ENCODE measurements at regions not wholly inside any gene's neighbourhood (a gene's known extent, or its start where the extent isn't known, plus 50 kb on each side); places are given as distances from the start of the nearest gene placed in this dataset.

DNA sequence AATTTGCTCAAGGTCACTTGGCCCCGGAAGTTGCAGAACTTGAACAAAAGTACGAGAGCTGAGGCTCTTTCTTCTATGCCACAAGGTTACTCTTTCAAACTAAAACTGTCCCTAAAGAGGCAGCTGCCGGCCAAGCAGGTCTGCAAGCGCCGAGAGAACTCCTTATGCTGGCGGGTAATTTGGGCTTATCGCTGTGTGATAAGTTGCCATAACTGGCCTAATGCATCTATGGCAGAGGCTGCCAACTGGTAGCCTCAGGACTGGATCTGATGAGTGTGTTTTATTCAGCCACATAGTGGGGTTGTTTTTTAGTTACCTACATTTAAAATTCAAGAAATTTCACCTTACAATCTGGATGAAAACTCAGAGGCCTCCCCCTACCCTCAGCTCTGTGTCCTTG is 68.1 kb upstream of the SPOCK1 start:
- in situ Hi-C loops (cut with HindIII; ENCODE audit: low sequenced_read_pairs): no loop called here
- no peak overlapping the region for H3K4me3 ChIP-seq (ENCODE audit: low read depth, low read length)
- DNase-seq (ENCODE audit: low read depth, low spot score): no peak
- TF ChIP-seq, protein P1, sequence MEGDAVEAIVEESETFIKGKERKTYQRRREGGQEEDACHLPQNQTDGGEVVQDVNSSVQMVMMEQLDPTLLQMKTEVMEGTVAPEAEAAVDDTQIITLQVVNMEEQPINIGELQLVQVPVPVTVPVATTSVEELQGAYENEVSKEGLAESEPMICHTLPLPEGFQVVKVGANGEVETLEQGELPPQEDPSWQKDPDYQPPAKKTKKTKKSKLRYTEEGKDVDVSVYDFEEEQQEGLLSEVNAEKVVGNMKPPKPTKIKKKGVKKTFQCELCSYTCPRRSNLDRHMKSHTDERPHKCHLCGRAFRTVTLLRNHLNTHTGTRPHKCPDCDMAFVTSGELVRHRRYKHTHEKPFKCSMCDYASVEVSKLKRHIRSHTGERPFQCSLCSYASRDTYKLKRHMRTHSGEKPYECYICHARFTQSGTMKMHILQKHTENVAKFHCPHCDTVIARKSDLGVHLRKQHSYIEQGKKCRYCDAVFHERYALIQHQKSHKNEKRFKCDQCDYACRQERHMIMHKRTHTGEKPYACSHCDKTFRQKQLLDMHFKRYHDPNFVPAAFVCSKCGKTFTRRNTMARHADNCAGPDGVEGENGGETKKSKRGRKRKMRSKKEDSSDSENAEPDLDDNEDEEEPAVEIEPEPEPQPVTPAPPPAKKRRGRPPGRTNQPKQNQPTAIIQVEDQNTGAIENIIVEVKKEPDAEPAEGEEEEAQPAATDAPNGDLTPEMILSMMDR (IDR thresholded peaks at IDR 0.05; ENCODE audit: low read depth, low read length): no peak

- H3K4me3 ChIP-seq (ENCODE audit: low read depth, low read length): no peak overlapping the region
- in situ Hi-C loops (cut with HindIII; ENCODE audit: low sequenced_read_pairs): no loop called here
- TF ChIP-seq, protein P1 (IDR thresholded peaks at IDR 0.05; ENCODE audit: low read depth, low read length): no peak
- no peak for DNase-seq (ENCODE audit: low read depth, low spot score)
Observed at GRCh38 chr5:137566780-137567179, 67.7 kb upstream of the SPOCK1 start.

- in situ Hi-C loops (cut with HindIII; ENCODE audit: low sequenced_read_pairs): no loop called here
- peak; percentile 12 for DNase-seq (ENCODE audit: low read depth, low spot score)
- TF ChIP-seq, protein P1 (IDR thresholded peaks at IDR 0.05; ENCODE audit: low read depth, low read length): no peak
- no peak overlapping the region for H3K4me3 ChIP-seq (ENCODE audit: low read depth, low read length)
Observed at GRCh38 chr5:137566118-137566541, 67.0 kb upstream of the SPOCK1 start.

DNA sequence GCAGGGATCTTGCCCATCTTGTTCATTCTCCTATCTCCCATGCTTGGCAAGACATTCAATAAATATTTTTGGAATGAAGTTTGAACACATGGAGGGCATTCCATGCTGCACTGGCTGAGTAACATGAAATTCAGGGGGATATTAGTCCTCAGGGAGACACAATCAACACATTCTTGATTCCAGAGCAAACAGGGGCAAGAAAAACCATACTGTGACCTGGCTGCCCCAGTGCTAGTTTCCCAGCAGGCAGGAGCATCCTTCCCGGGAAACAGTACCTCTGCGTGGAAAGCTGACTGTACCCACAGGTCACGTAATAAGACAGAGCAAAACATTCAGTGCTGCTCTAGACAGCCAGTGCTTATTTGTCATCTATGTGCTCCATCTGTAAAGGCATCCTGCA is 66.3 kb upstream of the SPOCK1 start:
- TF ChIP-seq, protein P1 (IDR thresholded peaks at IDR 0.05; ENCODE audit: low read depth, low read length): no peak
- DNase-seq (ENCODE audit: low read depth, low spot score): peak; percentile 26
- in situ Hi-C loops (cut with HindIII; ENCODE audit: low sequenced_read_pairs): no loop called here
- no peak overlapping the region for H3K4me3 ChIP-seq (ENCODE audit: low read depth, low read length)

DNA sequence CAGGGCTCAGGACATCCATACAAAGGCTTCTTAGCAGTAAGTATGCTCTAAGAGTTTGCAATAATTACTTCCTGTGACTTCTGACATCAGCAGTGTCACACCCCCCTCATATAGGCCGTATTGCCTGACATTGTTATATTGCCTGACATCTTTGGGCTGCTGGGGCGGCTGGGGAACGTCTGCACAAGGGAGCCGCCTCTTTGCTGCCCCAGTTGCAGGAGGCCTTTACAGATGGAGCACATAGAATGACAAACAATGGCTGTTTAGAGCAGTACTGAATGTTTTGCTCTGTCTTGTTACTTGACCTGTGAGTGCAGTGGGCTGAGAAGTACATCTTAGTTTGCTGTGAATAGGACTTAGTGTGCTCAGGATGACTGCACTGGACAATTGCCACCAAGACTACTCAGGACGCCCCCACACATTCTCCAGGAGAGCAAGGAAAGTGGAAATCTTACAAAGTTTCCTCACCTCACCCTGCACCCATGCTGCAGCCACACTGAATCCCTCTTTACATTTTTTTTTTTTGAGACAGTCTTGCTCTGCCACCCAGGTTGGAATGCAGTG is 65.4 kb upstream of the SPOCK1 start:
- peak; percentile 5 for DNase-seq (ENCODE audit: low read depth, low spot score)
- H3K4me3 ChIP-seq (ENCODE audit: low read depth, low read length): no peak overlapping the region
- in situ Hi-C loops (cut with HindIII; ENCODE audit: low sequenced_read_pairs): no loop called here
- TF ChIP-seq, protein P1 (IDR thresholded peaks at IDR 0.05; ENCODE audit: low read depth, low read length): no peak

DNA sequence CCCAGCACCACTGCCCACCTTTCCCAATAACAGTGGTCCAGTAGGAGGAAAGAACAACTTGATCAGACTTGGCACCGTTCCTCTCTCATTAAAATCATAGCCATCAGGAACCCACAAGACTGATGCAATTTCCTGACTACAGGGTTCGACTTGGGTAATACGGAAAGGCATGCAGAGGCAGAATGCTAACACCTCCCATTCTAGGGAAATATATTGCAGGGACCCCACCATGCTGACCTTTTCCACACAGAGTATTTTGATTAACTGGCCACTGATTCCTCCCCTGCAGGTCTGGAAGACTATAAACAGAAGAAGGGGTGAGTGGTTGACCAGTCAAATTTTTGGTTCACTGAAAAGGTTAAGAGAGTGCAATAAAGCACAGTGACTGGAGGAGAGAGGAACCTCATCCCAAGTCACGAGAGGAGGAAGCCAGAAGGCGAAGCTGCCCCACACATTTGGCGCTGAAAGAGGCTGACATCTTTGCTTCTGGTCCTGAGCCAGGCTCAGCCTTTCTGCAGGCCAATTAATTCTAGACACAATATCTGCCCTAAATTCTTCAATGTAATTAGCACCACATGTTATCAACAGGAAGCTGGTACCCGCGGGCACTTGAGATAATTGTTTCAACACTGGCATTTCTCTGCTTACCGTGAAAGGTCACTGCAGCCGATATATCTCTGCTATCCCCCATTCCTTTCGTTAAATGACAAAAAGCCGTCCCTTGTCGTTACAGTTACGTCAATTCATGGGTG is 64.7 kb upstream of the SPOCK1 start:
- DNase-seq (ENCODE audit: low read depth, low spot score): peak; percentile 88
- in situ Hi-C loops (cut with HindIII; ENCODE audit: low sequenced_read_pairs): no loop called here
- no peak overlapping the region for H3K4me3 ChIP-seq (ENCODE audit: low read depth, low read length)
- TF ChIP-seq, protein P1 (IDR thresholded peaks at IDR 0.05; ENCODE audit: low read depth, low read length): no peak
